B cell (primary cell): ENCODE measurements at regions not wholly inside any gene's neighbourhood (a gene's known extent, or its start where the extent isn't known, plus 50 kb on each side); places are given as distances from the start of the nearest gene placed in this dataset.

Experiments
- ATAC-seq: fragments of 200-7000 bp; cut with Tn5 transposase; one replicate; pipeline ENCODE4 v1.10.0; 2021; ENCODE audit warnings: low read depth, mild to moderate bottlenecking, moderate number of reproducible peaks, moderate library complexity
- CTCF ChIA-PET: fragments of 350-600 bp; sonication (Branson Sonifier 250); formaldehyde crosslinking; loops from one replicate; lab custom pipeline; 2021; ENCODE audit warnings: antibody characterized with exemption, inconsistent platforms; lab: Charles Lee
- POLR2A ChIA-PET: fragments of 350-600 bp; sonication (Branson Sonifier 250); formaldehyde crosslinking; loops from one replicate; lab custom pipeline; 2021; ENCODE audit warnings: antibody characterized with exemption; lab: Charles Lee
- DNase-seq: peaks from one replicate; pipeline ENCODE4 v3.0.0; 2013
- H2AFZ ChIP-seq: 2 replicates; pipeline ENCODE4 v1.6.1; 2012; ENCODE audit warnings: mild to moderate bottlenecking, low read depth, low read length; ENCODE audit not compliant: insufficient read depth, poor library complexity, severe bottlenecking
- H3K27ac ChIP-seq, 2 donors: 1 replicate in 1 of 2; 2 replicates in 1 of 2; pipeline ENCODE4 v1.5.1; 2012 to 2013; ENCODE audit warnings: low read length in 2 of 2, mild to moderate bottlenecking in 2 of 2, moderate library complexity in 1 of 2
- H3K27me3 ChIP-seq, 4 experiments: fragments of 200-600 bp in 1 of 4; sonication (generic) in 1 of 4; replicated peaks in 1 of 4; 1 replicate in 2 of 4; 2 replicates in 2 of 4; pipeline versions ENCODE4 v1.6.1 to v1.7.0; 2013 to 2016; ENCODE audit warnings: low read length in 3 of 4, mild to moderate bottlenecking in 2 of 4, mixed read lengths in 1 of 4, moderate library complexity in 1 of 4; ENCODE audit not compliant: insufficient read depth in 4 of 4, control insufficient read depth in 3 of 4; ENCODE audit errors: control extremely low read depth in 1 of 4
- H3K36me3 ChIP-seq, 2 experiments: replicated peaks in 1 of 2; 1 replicate in 1 of 2; 2 replicates in 1 of 2; pipeline versions ENCODE4 v1.6.1 to v1.7.1; 2013; ENCODE audit warnings: low read length in 1 of 2; ENCODE audit not compliant: insufficient read depth in 2 of 2, control insufficient read depth in 1 of 2; ENCODE audit errors: control extremely low read depth in 1 of 2, extremely low read depth in 1 of 2
- H3K4me1 ChIP-seq, 2 donors: fragments of 200-600 bp in 1 of 2; sonication (generic) in 1 of 2; 1 replicate in 1 of 2; 2 replicates in 1 of 2; pipeline versions ENCODE4 v1.5.1 to v1.6.1; 2013 to 2017; ENCODE audit warnings: low read length in 2 of 2; ENCODE audit not compliant: control insufficient read depth in 2 of 2, insufficient read depth in 2 of 2
- H3K4me2 ChIP-seq: replicated peaks from 2 replicates; pipeline ENCODE3; 2012; ENCODE audit warnings: mild to moderate bottlenecking, low read depth, low read length; ENCODE audit not compliant: poor library complexity, severe bottlenecking
- H3K4me3 ChIP-seq, 5 experiments: fragments of 200-600 bp in 1 of 5; sonication (generic) in 1 of 5; 1 replicate in 3 of 5; 2 replicates in 2 of 5; pipeline versions ENCODE4 v1.5.1 to v1.7.0; 2011 to 2016; ENCODE audit warnings: low read length in 4 of 5, mild to moderate bottlenecking in 4 of 5, low read depth in 2 of 5, control low read depth in 1 of 5, moderate library complexity in 1 of 5; ENCODE audit not compliant: insufficient read depth in 1 of 5; ENCODE audit errors: control extremely low read depth in 1 of 5, extremely low read depth in 1 of 5
- H3K79me2 ChIP-seq: fragments of 200-600 bp; sonication (generic); one replicate; pipeline ENCODE4 v1.6.0; 2016; ENCODE audit warnings: low read length; ENCODE audit not compliant: control insufficient read depth, insufficient read depth
- H3K9ac ChIP-seq: fragments of 200-600 bp; sonication (generic); 2 replicates; pipeline ENCODE4 v1.6.1; 2017; ENCODE audit warnings: mild to moderate bottlenecking, low read length, moderate library complexity
- H3K9me3 ChIP-seq, 3 donors: one replicate each; pipeline versions ENCODE4 v1.6.1 to v1.7.1; 2013; ENCODE audit warnings: low read length in 2 of 3; ENCODE audit not compliant: control insufficient read depth in 2 of 3, insufficient read depth in 1 of 3; ENCODE audit errors: control extremely low read depth in 1 of 3
- H4K20me1 ChIP-seq: 2 replicates; pipeline ENCODE4 v1.6.0; 2012; ENCODE audit warnings: mild to moderate bottlenecking, low read length; ENCODE audit not compliant: insufficient read depth, control insufficient read depth, poor library complexity, severe bottlenecking
- H3K27ac Mint-ChIP-seq: one replicate; pipeline ENCODE4 v1.8.0; 2021; ENCODE audit warnings: mixed read lengths
- H3K27me3 Mint-ChIP-seq: one replicate; pipeline ENCODE4 v1.8.0; 2021; ENCODE audit warnings: mixed read lengths
- H3K4me1 Mint-ChIP-seq: one replicate; pipeline ENCODE4 v1.8.0; 2021; ENCODE audit warnings: mixed read lengths
- H3K4me3 Mint-ChIP-seq: one replicate; pipeline ENCODE4 v1.8.0; 2021; ENCODE audit warnings: mixed read lengths
- H3K9me3 Mint-ChIP-seq: one replicate; pipeline ENCODE4 v1.8.0; 2022; ENCODE audit warnings: mixed read lengths; ENCODE audit not compliant: insufficient read depth
- EZH2 ChIP-seq: IDR thresholded peaks from 2 replicates; pipeline ENCODE4 v1.6.1; 2012; ENCODE audit warnings: borderline replicate concordance, low read depth, mild to moderate bottlenecking, moderate library complexity, low read length; ENCODE audit not compliant: insufficient read depth, poor library complexity, severe bottlenecking
- WGBS: methylation state at CpG from one replicate; pipeline ENCODE4 v1.1.5; 2013; ENCODE audit warnings: missing lambda C conversion rate; ENCODE audit not compliant: insufficient coverage; 5-methylcytosine and 5-hydroxymethylcytosine counted together
- intact Hi-C: fragments of 100-400 bp; cut with micrococcal nuclease; formaldehyde crosslinking; loops from one replicate; pipeline ENCODE4 v1.10.0; 2022
- TF ChIP-seq, protein P1 (sequence below): fragments of 200-600 bp; IDR thresholded peaks from one replicate; pipeline ENCODE4 v1.8.0; 2022; ENCODE audit warnings: antibody characterized with exemption, mild to moderate bottlenecking

DNA sequence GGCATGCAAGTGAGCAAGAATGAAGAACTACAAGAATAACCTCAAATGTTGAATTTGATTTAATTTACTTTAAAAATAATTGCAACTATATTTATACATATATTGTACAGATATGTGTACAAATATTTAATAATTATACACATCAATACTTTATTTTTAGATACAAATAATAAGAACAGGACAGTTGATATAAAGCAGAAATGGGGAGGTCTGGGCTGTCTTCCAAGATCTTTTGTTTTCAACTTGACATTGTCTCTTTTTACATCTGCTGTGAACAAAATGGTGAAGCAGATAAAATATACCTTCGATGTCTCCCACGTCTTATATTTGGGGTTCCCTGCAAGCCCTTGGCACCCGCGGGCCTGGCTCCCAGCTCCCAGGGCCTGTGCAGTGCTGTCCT, 231.3 kb upstream of the RBBP8 start:
- Histone ChIP-seq H2AFZ (no peak overlapping the region), H3K4me3 (no peak overlapping the region), H3K36me3 (no peaks in the 10 kb centered on the region), H3K79me2 (no peaks in the 10 kb centered on the region), H3K27me3 (no peaks in the 10 kb centered on the region), H3K27ac (no peak overlapping the region), H3K9ac (no peak overlapping the region), H3K4me2 (no peak overlapping the region), H3K4me1 (no peaks in the 10 kb centered on the region), H4K20me1 (no peaks in the 10 kb centered on the region), H3K9me3 (no peaks in the 10 kb centered on the region)
- POLR2A ChIA-PET: no interaction called here
- Mint-ChIP-seq H3K9me3 (peaks cover 1% of the 10 kb centered on the region), H3K4me1 (no peaks in the 10 kb centered on the region), H3K27me3 (peaks cover 12% of the 10 kb centered on the region), H3K27ac (no peak overlapping the region), H3K4me3 (no peak overlapping the region)
- CTCF ChIA-PET: no interaction called here
- no peak for TF ChIP-seq EZH2
- TF ChIP-seq, protein P1, sequence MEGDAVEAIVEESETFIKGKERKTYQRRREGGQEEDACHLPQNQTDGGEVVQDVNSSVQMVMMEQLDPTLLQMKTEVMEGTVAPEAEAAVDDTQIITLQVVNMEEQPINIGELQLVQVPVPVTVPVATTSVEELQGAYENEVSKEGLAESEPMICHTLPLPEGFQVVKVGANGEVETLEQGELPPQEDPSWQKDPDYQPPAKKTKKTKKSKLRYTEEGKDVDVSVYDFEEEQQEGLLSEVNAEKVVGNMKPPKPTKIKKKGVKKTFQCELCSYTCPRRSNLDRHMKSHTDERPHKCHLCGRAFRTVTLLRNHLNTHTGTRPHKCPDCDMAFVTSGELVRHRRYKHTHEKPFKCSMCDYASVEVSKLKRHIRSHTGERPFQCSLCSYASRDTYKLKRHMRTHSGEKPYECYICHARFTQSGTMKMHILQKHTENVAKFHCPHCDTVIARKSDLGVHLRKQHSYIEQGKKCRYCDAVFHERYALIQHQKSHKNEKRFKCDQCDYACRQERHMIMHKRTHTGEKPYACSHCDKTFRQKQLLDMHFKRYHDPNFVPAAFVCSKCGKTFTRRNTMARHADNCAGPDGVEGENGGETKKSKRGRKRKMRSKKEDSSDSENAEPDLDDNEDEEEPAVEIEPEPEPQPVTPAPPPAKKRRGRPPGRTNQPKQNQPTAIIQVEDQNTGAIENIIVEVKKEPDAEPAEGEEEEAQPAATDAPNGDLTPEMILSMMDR: no peak
- intact Hi-C loops: loop anchor here (5.0 kb wide), 1 partner anchor 1214 kb away; no protein-coding TSS in a partner anchor
- DNase-seq (no peak), ATAC-seq (no peak)
- 94% methylated on average over 4 of the region's 4 CpGs for WGBS

DNA sequence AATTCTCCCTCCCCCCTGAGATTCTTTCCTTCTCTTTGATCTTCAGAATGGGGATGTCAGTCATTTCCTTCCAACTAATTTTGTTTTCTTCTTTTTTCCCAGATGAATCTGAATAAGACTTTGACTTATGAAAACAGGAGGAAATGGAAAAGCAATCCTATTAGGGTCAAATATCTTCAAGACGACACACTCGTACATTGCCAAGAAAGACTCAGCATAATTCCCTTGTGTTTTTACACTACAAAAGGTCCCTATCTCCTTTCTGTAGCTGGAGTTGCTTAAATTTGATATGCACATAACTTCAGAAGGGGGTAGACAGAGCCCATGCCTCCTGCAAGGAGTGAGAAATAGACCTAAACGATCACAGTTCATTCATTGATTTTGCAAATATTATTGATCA, 230.3 kb upstream of the RBBP8 start:
- no peak overlapping the region for H3K4me3 Mint-ChIP-seq
- no peak overlapping the region for H3K4me2 ChIP-seq
- H3K9me3 ChIP-seq: no peaks in the 10 kb centered on the region
- H4K20me1 ChIP-seq: no peaks in the 10 kb centered on the region
- no peak overlapping the region for H2AFZ ChIP-seq
- DNase-seq: no peak
- H3K79me2 ChIP-seq: no peaks in the 10 kb centered on the region
- H3K36me3 ChIP-seq: no peaks in the 10 kb centered on the region
- H3K27me3 Mint-ChIP-seq: peaks cover 12% of the 10 kb centered on the region
- peaks cover 1% of the 10 kb centered on the region for H3K9me3 Mint-ChIP-seq
- no peak for ATAC-seq
- 90% methylated on average over 2 of the region's 3 CpGs for WGBS
- no peak overlapping the region for H3K9ac ChIP-seq
- intact Hi-C loops: loop anchor here (5.0 kb wide), 1 partner anchor 1216 kb away; no protein-coding TSS in a partner anchor
- H3K4me1 ChIP-seq: no peaks in the 10 kb centered on the region
- no peak overlapping the region for H3K27ac Mint-ChIP-seq
- H3K4me1 Mint-ChIP-seq: no peaks in the 10 kb centered on the region
- no peak for TF ChIP-seq EZH2
- TF ChIP-seq, protein P1: no peak
- POLR2A ChIA-PET: no interaction called here
- H3K4me3 ChIP-seq: no peak overlapping the region
- no peaks in the 10 kb centered on the region for H3K27me3 ChIP-seq
- CTCF ChIA-PET: interaction anchor here (1.6 to 2.3 kb wide), 2 partner anchors 11 to 1509 kb away, joined by 6 read pairs; no protein-coding TSS in a partner anchor
- H3K27ac ChIP-seq: no peak overlapping the region
